Muscle layer of duodenum (tissue), 2 donors: ENCODE measurements at regions not wholly inside any gene's neighbourhood (a gene's known extent, or its start where the extent isn't known, plus 50 kb on each side); places are given as distances from the start of the nearest gene placed in this dataset.

Source experiments
- H3K27ac ChIP-seq: one replicate; pipeline ENCODE4 v1.7.0; 2013; ENCODE audit warnings: mild to moderate bottlenecking, low read length
- H3K27me3 ChIP-seq: one replicate; pipeline ENCODE4 v1.7.0; 2013; ENCODE audit warnings: low read depth, mild to moderate bottlenecking, control low read depth, low read length
- H3K36me3 ChIP-seq, 2 donors: one replicate each; pipeline ENCODE4 v1.7.0; 2013; ENCODE audit warnings: low read length in 2 of 2, control low read depth in 1 of 2, mild to moderate bottlenecking in 1 of 2; ENCODE audit not compliant: insufficient read depth in 2 of 2, control insufficient read depth in 1 of 2
- H3K4me1 ChIP-seq, 2 donors: one replicate each; pipeline ENCODE4 v1.7.0; 2013; ENCODE audit warnings: low read length in 2 of 2, mild to moderate bottlenecking in 2 of 2, control low read depth in 1 of 2, moderate library complexity in 1 of 2; ENCODE audit not compliant: insufficient read depth in 2 of 2, control insufficient read depth in 1 of 2
- H3K4me3 ChIP-seq, 2 donors: one replicate each; pipeline ENCODE4 v1.7.0; 2013; ENCODE audit warnings: low read length in 2 of 2, low read depth in 1 of 2, mild to moderate bottlenecking in 1 of 2
- H3K9me3 ChIP-seq, 2 donors: one replicate each; pipeline ENCODE4 v1.7.0; 2013; ENCODE audit warnings: low read length in 2 of 2, control low read depth in 1 of 2, mild to moderate bottlenecking in 1 of 2; ENCODE audit not compliant: control insufficient read depth in 1 of 2
- donor health status: healthy.

- no peaks in the 10 kb centered on the region for H3K36me3 ChIP-seq
These were observed 256.7 kb downstream of the DCDC2C start for GRCh38 chr2:3960106-3960505.

DNA sequence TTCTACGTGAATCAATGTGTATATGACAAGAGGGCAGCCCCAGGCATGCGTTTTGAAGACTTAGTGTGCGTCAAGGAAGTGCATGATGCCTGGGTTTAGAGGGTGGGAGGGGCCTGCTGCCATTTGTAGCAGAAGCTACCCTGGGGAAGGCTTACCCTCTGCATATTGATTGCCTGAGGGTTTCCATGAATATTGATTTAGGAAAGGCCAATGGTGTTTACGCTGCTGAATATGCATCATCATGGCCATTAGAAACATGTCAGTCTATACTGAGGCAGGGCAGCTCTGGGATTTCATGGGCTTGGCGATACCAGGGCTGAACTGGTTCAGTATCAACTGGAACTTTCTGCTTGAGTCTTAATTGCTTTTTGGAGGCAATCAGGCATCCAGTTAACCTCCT lies 259.3 kb downstream of the DCDC2C start:
- no peak overlapping the region for H3K4me3 ChIP-seq
- H3K9me3 ChIP-seq = no peaks in the 10 kb centered on the region
- H3K27me3 ChIP-seq = no peaks in the 10 kb centered on the region
- H3K4me1 ChIP-seq = no peaks in the 10 kb centered on the region
- H3K27ac ChIP-seq = no peak overlapping the region
- no peaks in the 10 kb centered on the region for H3K36me3 ChIP-seq

More at GRCh38 chr2:3960106-3960505, 256.7 kb downstream of the DCDC2C start:
- Histone ChIP-seq H3K9me3 (no peaks in the 10 kb centered on the region), H3K4me1 (no peaks in the 10 kb centered on the region), H3K27me3 (no peaks in the 10 kb centered on the region), H3K4me3 (no peak overlapping the region), H3K27ac (no peak overlapping the region)

GRCh38 chr2:3965211-3965610 lies 261.8 kb downstream of the DCDC2C start:
- H3K4me1 ChIP-seq = no peaks in the 10 kb centered on the region
- H3K27me3 ChIP-seq = no peaks in the 10 kb centered on the region
- H3K9me3 ChIP-seq = no peaks in the 10 kb centered on the region
- H3K36me3 ChIP-seq = no peaks in the 10 kb centered on the region
- H3K27ac ChIP-seq = no peak overlapping the region
- no peak overlapping the region for H3K4me3 ChIP-seq

DNA sequence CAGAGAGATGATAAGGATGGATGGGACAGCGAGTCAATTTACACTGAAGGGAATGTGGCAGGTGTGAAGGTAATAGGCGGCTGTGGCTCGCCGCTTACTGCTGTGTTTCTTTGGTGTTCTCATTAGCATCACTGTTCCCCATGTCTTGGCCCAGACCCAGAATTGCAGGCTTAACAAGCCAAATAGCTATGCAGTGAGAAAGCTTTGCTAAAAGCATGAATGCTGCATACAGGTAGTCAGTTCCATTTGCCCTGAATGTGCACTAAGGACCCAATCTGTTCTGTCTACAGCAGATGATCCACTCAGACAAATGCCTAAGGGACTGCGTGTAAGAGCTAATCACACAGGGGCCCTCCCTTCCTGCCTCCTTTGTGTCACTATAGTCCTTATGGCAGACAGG lies 262.6 kb downstream of the DCDC2C start:
- Histone ChIP-seq H3K27ac (no peak overlapping the region), H3K27me3 (no peaks in the 10 kb centered on the region), H3K4me3 (no peak overlapping the region), H3K4me1 (no peaks in the 10 kb centered on the region), H3K9me3 (no peaks in the 10 kb centered on the region), H3K36me3 (no peaks in the 10 kb centered on the region)

- Histone ChIP-seq H3K9me3 (no peaks in the 10 kb centered on the region), H3K4me3 (no peak overlapping the region), H3K4me1 (no peaks in the 10 kb centered on the region), H3K36me3 (no peaks in the 10 kb centered on the region), H3K27me3 (no peaks in the 10 kb centered on the region), H3K27ac (no peak overlapping the region)
These were observed 263.1 kb downstream of the DCDC2C start for GRCh38 chr2:3966470-3966869.

DNA sequence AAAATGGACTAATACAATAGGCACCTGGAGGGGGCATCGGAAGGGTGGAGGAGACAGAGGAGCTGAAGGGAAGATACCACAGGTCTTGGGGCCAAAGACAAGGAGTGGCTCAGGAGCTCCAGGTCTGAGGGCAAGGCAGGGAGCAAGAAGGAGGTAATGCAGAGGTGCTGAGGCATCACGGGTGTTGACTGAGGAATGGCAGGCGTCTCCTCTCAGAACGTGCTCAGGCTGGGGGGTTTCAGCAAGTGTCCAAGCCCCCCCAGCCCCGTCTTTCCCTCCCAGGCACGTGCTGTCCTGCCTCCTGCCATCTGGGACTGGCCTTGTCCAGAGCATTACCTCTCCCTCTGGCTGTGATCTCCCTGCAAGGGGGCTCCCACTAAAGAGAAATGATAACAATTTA lies 265.4 kb downstream of the DCDC2C start:
- no peaks in the 10 kb centered on the region for H3K9me3 ChIP-seq
- no peak overlapping the region for H3K27ac ChIP-seq
- H3K36me3 ChIP-seq = no peaks in the 10 kb centered on the region
- H3K27me3 ChIP-seq = no peaks in the 10 kb centered on the region
- H3K4me1 ChIP-seq = no peaks in the 10 kb centered on the region
- no peak overlapping the region for H3K4me3 ChIP-seq

GRCh38 chr2:3970791-3971651 lies 267.6 kb downstream of the DCDC2C start:
- no peak overlapping the region for H3K27ac ChIP-seq
- H3K36me3 ChIP-seq = no peaks in the 10 kb centered on the region
- no peaks in the 10 kb centered on the region for H3K27me3 ChIP-seq
- no peaks in the 10 kb centered on the region for H3K4me1 ChIP-seq
- H3K4me3 ChIP-seq = no peak overlapping the region
- no peaks in the 10 kb centered on the region for H3K9me3 ChIP-seq

GRCh38 chr2:3971652-3972192 lies 268.3 kb downstream of the DCDC2C start:
- Histone ChIP-seq H3K36me3 (no peaks in the 10 kb centered on the region), H3K4me3 (no peak overlapping the region), H3K27ac (no peak overlapping the region), H3K4me1 (no peaks in the 10 kb centered on the region), H3K9me3 (no peaks in the 10 kb centered on the region), H3K27me3 (no peaks in the 10 kb centered on the region)

DNA sequence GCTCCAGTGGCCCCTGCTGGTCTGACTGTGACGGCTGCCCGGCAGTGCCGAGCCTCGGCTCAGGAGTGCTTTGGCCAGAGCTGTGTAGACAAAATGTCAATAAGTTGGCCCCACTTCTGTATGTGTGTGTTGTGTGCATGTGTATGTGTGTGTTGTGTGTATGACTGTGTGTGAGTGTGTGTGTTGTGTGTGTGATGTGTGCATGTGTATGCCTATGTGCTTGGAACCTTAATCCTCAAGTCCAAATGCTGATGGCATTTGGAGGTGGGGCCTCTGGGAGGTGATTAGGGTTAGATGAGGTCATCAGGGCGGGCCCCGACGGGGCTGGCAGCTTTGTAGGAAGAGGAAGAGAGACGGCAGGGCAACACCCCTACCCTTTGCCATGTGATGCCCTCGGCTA lies 269.0 kb downstream of the DCDC2C start:
- H3K36me3 ChIP-seq = no peaks in the 10 kb centered on the region
- no peak overlapping the region for H3K4me3 ChIP-seq
- no peaks in the 10 kb centered on the region for H3K4me1 ChIP-seq
- H3K27me3 ChIP-seq = no peaks in the 10 kb centered on the region
- no peak overlapping the region for H3K27ac ChIP-seq
- no peaks in the 10 kb centered on the region for H3K9me3 ChIP-seq

DNA sequence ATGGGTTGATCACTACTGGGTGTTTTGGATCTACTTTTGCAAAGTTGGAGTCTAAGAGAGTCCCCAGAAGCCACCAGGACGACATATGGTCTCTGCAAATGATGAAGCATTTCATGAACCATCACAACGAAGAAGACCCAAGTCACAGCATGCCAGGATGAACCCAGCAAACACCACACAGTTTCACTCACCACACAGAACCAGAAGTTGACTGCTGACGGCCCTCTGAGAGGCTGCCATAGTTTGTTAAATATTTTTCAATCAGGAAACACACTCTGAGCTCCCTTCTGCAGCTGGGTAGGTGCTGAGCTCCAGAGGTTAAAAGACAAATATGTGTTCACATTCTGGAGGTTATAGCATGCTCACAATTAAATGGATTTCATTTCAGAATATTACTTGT lies 271.4 kb downstream of the DCDC2C start:
- Histone ChIP-seq H3K27ac (no peak overlapping the region), H3K4me1 (no peaks in the 10 kb centered on the region), H3K4me3 (no peak overlapping the region), H3K27me3 (no peaks in the 10 kb centered on the region), H3K36me3 (no peaks in the 10 kb centered on the region), H3K9me3 (peaks cover 0 to 7% of the 10 kb centered on the region in 2 donors)

DNA sequence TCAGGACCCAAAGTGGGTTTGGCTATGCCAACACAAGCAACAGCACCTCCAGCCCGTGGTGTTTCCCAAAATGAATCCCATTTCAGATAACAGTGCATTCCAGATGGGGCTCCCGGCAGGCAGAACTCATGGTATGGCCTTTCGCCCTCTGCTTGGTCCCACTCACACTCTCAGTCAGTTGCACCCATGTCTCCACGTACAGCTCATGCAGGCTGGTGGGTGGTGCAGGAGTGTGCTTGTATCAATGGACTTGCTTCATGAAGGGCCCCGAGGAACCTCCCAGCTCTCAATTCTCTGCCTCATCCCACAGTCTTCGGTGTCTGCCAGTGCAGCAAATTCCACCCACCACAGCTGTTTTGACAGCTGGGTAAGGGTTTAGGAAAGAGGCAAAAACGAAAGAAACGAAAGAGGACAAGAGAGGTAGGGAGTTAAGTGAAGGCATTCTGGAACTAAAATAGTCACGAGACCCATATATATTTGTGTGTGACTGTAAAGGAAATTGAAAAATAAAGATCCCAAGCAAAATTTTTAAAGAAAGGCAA lies 278.1 kb downstream of the DCDC2C start:
- Histone ChIP-seq H3K4me3 (no peak overlapping the region), H3K9me3 (peaks cover 0 to 7% of the 10 kb centered on the region in 2 donors), H3K4me1 (no peaks in the 10 kb centered on the region), H3K36me3 (no peaks in the 10 kb centered on the region), H3K27me3 (no peaks in the 10 kb centered on the region), H3K27ac (no peak overlapping the region)
